ENCODE measurements at regions not wholly inside any gene's neighbourhood (a gene's known extent, or its start where the extent isn't known, plus 50 kb on each side); places are given as distances from the start of the nearest gene placed in this dataset.

DNA sequence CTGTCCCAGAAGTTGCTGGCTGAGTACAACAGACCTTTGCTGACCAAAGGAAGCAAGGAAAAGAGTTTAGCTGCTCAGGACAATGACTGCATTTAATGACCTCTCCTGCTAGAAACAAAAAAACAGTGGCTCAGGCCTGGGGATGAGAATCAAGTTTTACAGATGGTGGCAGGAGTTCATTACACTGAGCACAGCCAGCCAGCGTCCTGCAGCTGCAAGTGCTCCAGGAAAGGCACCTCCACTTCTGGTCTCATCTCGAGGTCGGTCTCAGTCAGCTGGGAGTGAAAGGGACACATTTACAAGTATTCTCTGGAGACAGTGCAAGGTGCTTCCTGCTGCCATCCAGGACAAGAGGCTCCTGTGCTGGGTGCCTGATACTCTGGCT, 362.7 kb downstream of the THBS2 start:
- H3K79me2 ChIP-seq (ENCODE audit: low read depth) = no peaks in the 10 kb centered on the region
- no peaks in the 10 kb centered on the region for H3K4me1 ChIP-seq (replicated peaks; ENCODE audit: insufficient read depth)
- H3F3A ChIP-seq (ENCODE audit: insufficient read depth, low read depth) = no peaks in the 10 kb centered on the region
- no peaks in the 10 kb centered on the region for H3K9me3 ChIP-seq (ENCODE audit: insufficient read depth, low read depth)
- no peaks in the 10 kb centered on the region for H3K36me3 ChIP-seq (ENCODE audit: low read depth)
- no peaks in the 10 kb centered on the region for H3K9me2 ChIP-seq (ENCODE audit: insufficient read depth)
- DNase-seq = no peak
- no TSS peak for BruUV-seq (replicated peaks)
- peaks cover 63% of the 10 kb centered on the region for H3K27me3 ChIP-seq (ENCODE audit: insufficient read depth, low read depth)
- no peak overlapping the region for H3K4me2 ChIP-seq
- intact Hi-C loops (cut with micrococcal nuclease; ENCODE audit: unreplicated experiment) = loop anchor here (10.0 kb wide), 1 partner anchor 904 kb away; no protein-coding TSS in a partner anchor
- TF ChIP-seq, protein P1, sequence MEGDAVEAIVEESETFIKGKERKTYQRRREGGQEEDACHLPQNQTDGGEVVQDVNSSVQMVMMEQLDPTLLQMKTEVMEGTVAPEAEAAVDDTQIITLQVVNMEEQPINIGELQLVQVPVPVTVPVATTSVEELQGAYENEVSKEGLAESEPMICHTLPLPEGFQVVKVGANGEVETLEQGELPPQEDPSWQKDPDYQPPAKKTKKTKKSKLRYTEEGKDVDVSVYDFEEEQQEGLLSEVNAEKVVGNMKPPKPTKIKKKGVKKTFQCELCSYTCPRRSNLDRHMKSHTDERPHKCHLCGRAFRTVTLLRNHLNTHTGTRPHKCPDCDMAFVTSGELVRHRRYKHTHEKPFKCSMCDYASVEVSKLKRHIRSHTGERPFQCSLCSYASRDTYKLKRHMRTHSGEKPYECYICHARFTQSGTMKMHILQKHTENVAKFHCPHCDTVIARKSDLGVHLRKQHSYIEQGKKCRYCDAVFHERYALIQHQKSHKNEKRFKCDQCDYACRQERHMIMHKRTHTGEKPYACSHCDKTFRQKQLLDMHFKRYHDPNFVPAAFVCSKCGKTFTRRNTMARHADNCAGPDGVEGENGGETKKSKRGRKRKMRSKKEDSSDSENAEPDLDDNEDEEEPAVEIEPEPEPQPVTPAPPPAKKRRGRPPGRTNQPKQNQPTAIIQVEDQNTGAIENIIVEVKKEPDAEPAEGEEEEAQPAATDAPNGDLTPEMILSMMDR (conservative IDR thresholded peaks at IDR 0.05) = no peak
- no peak for TF ChIP-seq EZH2 (IDR thresholded peaks at IDR 0.05; ENCODE audit: low read depth)
- POLR2A ChIA-PET (ENCODE audit: unreplicated experiment) = no interaction called here
- H3K27ac ChIP-seq = no peak overlapping the region
- H3K4me3 ChIP-seq = no peak overlapping the region
- CTCF ChIA-PET = no interaction called here
- H4K20me1 ChIP-seq (ENCODE audit: insufficient read depth) = no peaks in the 10 kb centered on the region; the same call in 1 of the 2 replicates
- H2AFZ ChIP-seq = no peak overlapping the region

DNA sequence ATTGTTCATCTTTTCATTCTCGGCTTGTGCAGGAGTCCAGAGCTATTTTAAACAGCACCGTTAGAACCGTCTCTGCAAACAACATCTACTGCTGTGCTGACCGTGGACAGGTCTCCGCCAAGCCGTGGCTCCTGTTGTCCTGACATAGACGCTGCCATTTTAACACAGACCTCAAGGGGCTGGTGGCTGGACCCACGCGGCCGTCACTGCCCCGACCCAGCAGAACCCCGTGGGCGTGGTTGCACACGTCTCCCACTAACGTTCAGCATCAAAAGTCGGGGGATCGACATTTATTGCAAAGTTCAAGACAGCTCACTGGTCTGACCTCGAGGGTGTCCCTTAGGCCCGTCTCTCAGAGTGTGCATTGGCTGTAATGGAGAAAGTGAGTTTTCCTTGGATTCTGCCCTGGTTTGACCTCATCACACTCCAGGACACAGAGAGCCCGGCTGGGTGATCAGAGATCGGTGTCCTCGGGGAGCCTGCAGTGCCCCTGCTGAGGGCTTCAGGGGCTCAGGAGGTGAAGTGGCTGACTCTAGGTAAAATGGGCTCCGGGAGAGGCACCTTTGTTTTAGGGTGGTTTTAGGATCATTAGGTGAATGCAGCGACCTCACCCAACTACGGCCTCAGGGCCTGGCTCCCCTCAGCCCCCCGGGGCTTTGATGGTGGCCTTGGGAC, 363.2 kb downstream of the THBS2 start:
- no TSS peak for BruUV-seq (replicated peaks)

DNA sequence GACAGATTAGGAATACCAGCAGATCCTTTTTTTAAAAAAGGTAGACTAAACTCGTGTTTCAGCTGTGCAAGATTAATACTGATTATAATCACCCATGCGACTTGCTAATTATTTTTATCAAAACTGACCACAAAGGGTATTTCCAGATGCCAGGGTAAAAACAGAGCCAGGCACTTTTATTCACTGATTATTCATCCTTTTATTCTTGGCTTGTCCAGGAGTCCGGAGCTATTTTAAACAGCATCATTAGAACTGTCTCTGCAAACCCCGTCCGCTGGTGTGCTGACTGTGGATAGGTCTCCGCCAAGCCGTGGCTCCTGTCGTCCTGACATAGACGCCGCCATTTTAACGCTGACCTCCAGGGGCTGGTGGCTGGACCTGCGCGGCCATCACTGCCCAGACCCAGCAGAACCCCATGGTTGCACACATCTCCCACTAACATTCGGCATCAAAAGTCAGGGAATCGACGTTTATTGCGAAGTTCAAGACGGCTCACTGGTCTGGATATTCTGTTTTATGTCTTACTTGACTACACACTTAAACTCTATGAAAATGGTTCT, 364.8 kb downstream of the THBS2 start:
- POLR2A ChIA-PET (ENCODE audit: unreplicated experiment) = no interaction called here
- no TSS peak for BruUV-seq (replicated peaks)

More for the DNA sequence above, 363.2 kb downstream of the THBS2 start:
- Histone ChIP-seq H2AFZ (no peak overlapping the region), H3K9me3 (ENCODE audit: insufficient read depth, low read depth) (no peaks in the 10 kb centered on the region), H3F3A (ENCODE audit: insufficient read depth, low read depth) (no peaks in the 10 kb centered on the region), H3K79me2 (ENCODE audit: low read depth) (no peaks in the 10 kb centered on the region), H3K36me3 (ENCODE audit: low read depth) (no peaks in the 10 kb centered on the region), H3K4me1 (replicated peaks; ENCODE audit: insufficient read depth) (no peaks in the 10 kb centered on the region), H3K27me3 (ENCODE audit: insufficient read depth, low read depth) (peaks cover 63% of the 10 kb centered on the region), H4K20me1 (ENCODE audit: insufficient read depth) (no peaks in the 10 kb centered on the region; the same call in 1 of the 2 replicates), H3K4me3 (no peak overlapping the region), H3K27ac (no peak overlapping the region), H3K4me2 (no peak overlapping the region), H3K9me2 (ENCODE audit: insufficient read depth) (no peaks in the 10 kb centered on the region)
- ChIA-PET CTCF (no interaction called here), POLR2A (ENCODE audit: unreplicated experiment) (no interaction called here)
- TF ChIP-seq, protein P1 (conservative IDR thresholded peaks at IDR 0.05) = no peak
- TF ChIP-seq EZH2 (IDR thresholded peaks at IDR 0.05; ENCODE audit: low read depth) = no peak
- intact Hi-C loops (cut with micrococcal nuclease; ENCODE audit: unreplicated experiment) = loop anchor here (10.0 kb wide), 1 partner anchor 904 kb away; no protein-coding TSS in a partner anchor
- DNase-seq = no peak

More for the DNA sequence above, 364.8 kb downstream of the THBS2 start:
- Histone ChIP-seq H3K79me2 (ENCODE audit: low read depth) (no peaks in the 10 kb centered on the region), H3K4me1 (replicated peaks; ENCODE audit: insufficient read depth) (no peaks in the 10 kb centered on the region), H3F3A (ENCODE audit: insufficient read depth, low read depth) (no peaks in the 10 kb centered on the region), H4K20me1 (ENCODE audit: insufficient read depth) (no peaks in the 10 kb centered on the region; the same call in 1 of the 2 replicates), H3K27me3 (ENCODE audit: insufficient read depth, low read depth) (peaks cover 62% of the 10 kb centered on the region), H3K4me2 (no peak overlapping the region), H3K36me3 (ENCODE audit: low read depth) (no peaks in the 10 kb centered on the region), H3K9me3 (ENCODE audit: insufficient read depth, low read depth) (no peaks in the 10 kb centered on the region), H2AFZ (no peak overlapping the region), H3K4me3 (no peak overlapping the region), H3K9me2 (ENCODE audit: insufficient read depth) (no peaks in the 10 kb centered on the region), H3K27ac (no peak overlapping the region)
- TF ChIP-seq, protein P1 (conservative IDR thresholded peaks at IDR 0.05) = no peak
- no peak for DNase-seq
- intact Hi-C loops (cut with micrococcal nuclease; ENCODE audit: unreplicated experiment) = no loop called here
- CTCF ChIA-PET = no interaction called here
